ENCODE measurements at regions not wholly inside any gene's neighbourhood (a gene's known extent, or its start where the extent isn't known, plus 50 kb on each side); places are given as distances from the start of the nearest gene placed in this dataset.

DNA sequence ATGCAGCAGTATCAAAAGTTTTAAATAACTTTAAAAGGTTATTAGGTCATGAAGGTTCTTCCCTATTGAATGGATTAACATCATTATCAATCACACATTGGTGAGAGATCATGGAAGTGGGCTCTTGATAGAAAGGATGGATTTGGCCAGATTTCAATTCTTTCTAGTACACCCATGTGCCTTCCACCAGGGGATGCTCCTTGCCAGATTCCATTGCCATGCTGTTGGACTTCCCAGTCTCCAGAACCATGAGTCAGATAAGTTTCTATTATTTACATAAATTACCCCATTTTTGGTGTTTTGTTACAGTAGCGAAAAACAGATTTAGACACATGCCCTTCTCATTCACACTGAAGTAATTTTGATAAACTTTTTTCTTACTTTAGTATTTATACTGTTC is 1010.6 kb upstream of the C9orf72 start:
- no peak for TF ChIP-seq POLR2AphosphoS5 (IDR thresholded peaks at IDR 0.05)
- no peak for TF ChIP-seq EP300 (IDR thresholded peaks at IDR 0.05)
- no peak for TF ChIP-seq POLR2A (IDR thresholded peaks at IDR 0.05)
- TF ChIP-seq, protein P1, sequence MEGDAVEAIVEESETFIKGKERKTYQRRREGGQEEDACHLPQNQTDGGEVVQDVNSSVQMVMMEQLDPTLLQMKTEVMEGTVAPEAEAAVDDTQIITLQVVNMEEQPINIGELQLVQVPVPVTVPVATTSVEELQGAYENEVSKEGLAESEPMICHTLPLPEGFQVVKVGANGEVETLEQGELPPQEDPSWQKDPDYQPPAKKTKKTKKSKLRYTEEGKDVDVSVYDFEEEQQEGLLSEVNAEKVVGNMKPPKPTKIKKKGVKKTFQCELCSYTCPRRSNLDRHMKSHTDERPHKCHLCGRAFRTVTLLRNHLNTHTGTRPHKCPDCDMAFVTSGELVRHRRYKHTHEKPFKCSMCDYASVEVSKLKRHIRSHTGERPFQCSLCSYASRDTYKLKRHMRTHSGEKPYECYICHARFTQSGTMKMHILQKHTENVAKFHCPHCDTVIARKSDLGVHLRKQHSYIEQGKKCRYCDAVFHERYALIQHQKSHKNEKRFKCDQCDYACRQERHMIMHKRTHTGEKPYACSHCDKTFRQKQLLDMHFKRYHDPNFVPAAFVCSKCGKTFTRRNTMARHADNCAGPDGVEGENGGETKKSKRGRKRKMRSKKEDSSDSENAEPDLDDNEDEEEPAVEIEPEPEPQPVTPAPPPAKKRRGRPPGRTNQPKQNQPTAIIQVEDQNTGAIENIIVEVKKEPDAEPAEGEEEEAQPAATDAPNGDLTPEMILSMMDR (IDR thresholded peaks at IDR 0.05) = no peak
- H3K4me1 ChIP-seq = no peaks in the 10 kb centered on the region
- no peak overlapping the region for H3K27ac ChIP-seq
- DNase-seq = no peak
- intact Hi-C loops (cut with DNase I) = no loop called here
- WGBS, 2 donors = 93 to 97% methylated on average over 1 of the region's 1 CpG
- no peaks in the 10 kb centered on the region for H3K27me3 ChIP-seq
- no peak overlapping the region for H3K4me3 ChIP-seq
- no peaks in the 10 kb centered on the region for H3K9me3 ChIP-seq
- H3K36me3 ChIP-seq = no peaks in the 10 kb centered on the region

DNA sequence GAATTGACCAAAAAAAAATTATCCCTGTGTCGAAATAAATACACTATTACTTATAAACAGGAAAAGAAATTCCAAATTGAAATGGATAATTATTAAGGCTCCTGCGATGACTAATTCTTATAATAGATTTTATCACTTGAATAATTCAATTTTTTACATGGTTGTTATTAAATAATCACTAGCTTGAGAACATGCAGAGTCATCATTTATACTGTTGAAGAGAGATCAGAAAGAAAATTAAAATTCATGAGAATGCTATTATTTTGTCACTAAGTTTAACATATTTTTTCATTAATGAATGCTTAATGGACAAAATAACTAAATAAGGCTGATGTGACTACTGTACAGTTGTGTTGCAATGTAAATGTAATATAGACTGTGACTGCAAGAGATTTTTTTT is 1011.3 kb upstream of the C9orf72 start:
- Histone ChIP-seq H3K36me3 (no peaks in the 10 kb centered on the region), H3K4me1 (no peaks in the 10 kb centered on the region), H3K27me3 (no peaks in the 10 kb centered on the region), H3K9me3 (no peaks in the 10 kb centered on the region), H3K27ac (no peak overlapping the region), H3K4me3 (no peak overlapping the region)
- WGBS, 2 donors = 64 to 71% methylated on average over 2 of the region's 2 CpGs
- no peak for DNase-seq
- no peak for TF ChIP-seq POLR2AphosphoS5 (IDR thresholded peaks at IDR 0.05)
- no peak for TF ChIP-seq EP300 (IDR thresholded peaks at IDR 0.05)
- TF ChIP-seq, protein P1 (IDR thresholded peaks at IDR 0.05) = no peak
- no peak for TF ChIP-seq POLR2A (IDR thresholded peaks at IDR 0.05)
- intact Hi-C loops (cut with DNase I) = no loop called here

DNA sequence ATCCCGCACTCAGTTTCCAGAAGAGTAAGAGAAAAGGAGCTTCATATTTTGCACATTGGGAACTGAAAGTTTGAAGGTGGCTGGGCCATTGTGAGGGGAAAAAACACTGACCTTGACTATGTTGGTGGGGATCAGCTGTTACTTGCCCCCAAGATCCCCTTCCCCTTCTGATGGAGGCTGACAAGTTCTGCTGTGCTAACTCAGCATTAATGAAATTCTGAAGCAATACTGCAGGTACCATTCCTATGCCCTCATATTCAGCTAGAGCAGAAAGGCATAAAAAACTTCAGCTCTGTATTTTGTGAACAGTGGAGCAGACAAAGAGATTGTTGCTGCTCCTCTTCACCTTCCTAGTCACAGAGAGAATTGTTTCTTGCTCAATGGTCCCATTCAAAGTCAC is 1013.8 kb upstream of the C9orf72 start:
- intact Hi-C loops (cut with DNase I) = no loop called here
- H3K27ac ChIP-seq = no peak overlapping the region
- no peaks in the 10 kb centered on the region for H3K36me3 ChIP-seq
- no peak for DNase-seq
- no peak overlapping the region for H3K4me3 ChIP-seq
- TF ChIP-seq EP300 (IDR thresholded peaks at IDR 0.05) (no peak), POLR2A (IDR thresholded peaks at IDR 0.05) (no peak), POLR2AphosphoS5 (IDR thresholded peaks at IDR 0.05) (no peak)
- TF ChIP-seq, protein P1 (IDR thresholded peaks at IDR 0.05) = no peak
- WGBS, 2 donors = 87 to 89% methylated on average over 1 of the region's 1 CpG
- no peaks in the 10 kb centered on the region for H3K9me3 ChIP-seq
- no peaks in the 10 kb centered on the region for H3K4me1 ChIP-seq
- no peaks in the 10 kb centered on the region for H3K27me3 ChIP-seq

DNA sequence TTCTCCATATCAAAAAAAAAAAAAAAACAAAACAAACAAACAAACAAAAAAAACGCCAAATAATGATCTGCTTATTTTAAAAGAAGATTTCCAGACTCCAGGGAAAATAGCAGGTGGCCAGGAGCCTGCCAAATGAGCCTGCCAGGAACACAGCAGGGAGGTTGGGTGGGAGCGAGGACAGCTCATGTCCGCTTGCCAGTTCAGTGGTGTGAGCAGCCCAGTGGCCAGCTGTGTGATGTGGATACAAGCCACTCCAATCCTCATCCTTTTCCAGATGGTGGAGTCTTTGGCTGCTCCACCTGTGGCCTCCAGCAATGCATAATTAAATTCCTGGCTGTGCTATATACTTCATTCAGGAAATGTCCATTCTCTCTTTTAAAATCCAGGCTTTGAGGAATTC is 1025.1 kb upstream of the C9orf72 start:
- TF ChIP-seq, protein P1 (IDR thresholded peaks at IDR 0.05) = no peak
- TF ChIP-seq POLR2A (IDR thresholded peaks at IDR 0.05) (no peak), EP300 (IDR thresholded peaks at IDR 0.05) (no peak), POLR2AphosphoS5 (IDR thresholded peaks at IDR 0.05) (no peak)
- no peak overlapping the region for H3K27ac ChIP-seq
- intact Hi-C loops (cut with DNase I) = no loop called here
- WGBS, 2 donors = 70 to 77% methylated on average over 3 of the region's 3 CpGs
- no peaks in the 10 kb centered on the region for H3K36me3 ChIP-seq
- no peaks in the 10 kb centered on the region for H3K27me3 ChIP-seq
- H3K9me3 ChIP-seq = no peaks in the 10 kb centered on the region
- no peak for DNase-seq
- H3K4me1 ChIP-seq = peaks cover 0 to 7% (median 0%) of the 10 kb centered on the region in 4 donors
- H3K4me3 ChIP-seq = no peak overlapping the region

DNA sequence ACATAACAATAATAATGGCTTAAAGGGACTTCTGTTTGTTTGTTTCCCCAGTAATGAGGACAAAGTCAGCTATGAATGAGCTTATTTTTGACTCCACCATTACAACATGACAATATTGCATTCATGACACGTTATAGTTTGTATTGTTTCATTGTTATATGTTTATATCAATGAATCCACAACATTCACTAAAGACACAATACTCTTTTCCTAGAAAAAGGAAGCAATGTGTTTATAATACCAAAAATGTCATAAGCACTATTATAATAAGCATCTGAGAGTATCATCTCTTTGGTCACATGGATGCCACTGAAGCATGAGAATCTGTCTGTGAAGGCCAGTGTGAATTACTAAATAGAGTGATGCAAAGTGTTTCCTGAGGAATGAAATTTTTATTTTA is 1026.9 kb upstream of the C9orf72 start:
- TF ChIP-seq POLR2AphosphoS5 (IDR thresholded peaks at IDR 0.05) (no peak), POLR2A (IDR thresholded peaks at IDR 0.05) (no peak), EP300 (IDR thresholded peaks at IDR 0.05) (no peak)
- TF ChIP-seq, protein P1 (IDR thresholded peaks at IDR 0.05) = no peak
- DNase-seq = no peak
- 65 to 72% methylated on average over 1 of the region's 1 CpG for WGBS, 2 donors
- no peak overlapping the region for H3K4me3 ChIP-seq
- no peak overlapping the region for H3K27ac ChIP-seq
- no peaks in the 10 kb centered on the region for H3K27me3 ChIP-seq
- peaks cover 0 to 7% (median 0%) of the 10 kb centered on the region in 4 donors for H3K4me1 ChIP-seq
- H3K36me3 ChIP-seq = no peaks in the 10 kb centered on the region
- intact Hi-C loops (cut with DNase I) = no loop called here
- H3K9me3 ChIP-seq = no peaks in the 10 kb centered on the region

Data from sigmoid colon (tissue), 6 donors.